Head of caudate nucleus (tissue), 42 donors: ENCODE measurements at regions not wholly inside any gene's neighbourhood (a gene's known extent, or its start where the extent isn't known, plus 50 kb on each side); places are given as distances from the start of the nearest gene placed in this dataset.
"Not testable (repeated sequence)": the region's sequence is repeated elsewhere in the genome, so short reads cannot be mapped to it uniquely, and the experiment has no call there.

Experiments
- DNase-seq, 42 donors: peaks; one replicate each; pipeline versions ENCODE4 v3.0.0 to v3.0.0-alpha.2; 2020 to 2021; ENCODE audit warnings: mixed read lengths in 7 of 42
- intact Hi-C: fragments of 100-400 bp; cut with DNase I; formaldehyde crosslinking; loops from one replicate; pipeline ENCODE4 v1.15.0; 2022

DNA sequence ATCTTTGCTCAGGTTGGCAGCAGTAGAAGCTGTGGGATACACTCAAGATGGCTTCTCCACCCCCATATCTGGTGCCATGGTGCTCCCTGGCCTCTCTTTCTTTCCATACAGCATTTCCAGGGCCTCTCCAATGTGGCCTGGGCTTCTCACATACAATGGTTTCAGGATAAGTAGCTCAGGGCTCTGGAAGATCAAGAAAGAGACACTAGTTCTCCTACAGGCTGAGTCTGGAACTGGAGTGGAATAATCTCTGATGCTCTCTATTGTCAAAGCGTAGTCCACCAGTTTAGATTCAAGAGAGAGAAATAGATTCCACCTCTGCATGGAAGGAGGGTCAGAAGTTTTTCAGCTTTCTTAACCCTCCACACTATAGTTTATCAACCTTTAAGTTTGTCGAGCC, 138.2 kb upstream of the AADAT start:
- no peak for DNase-seq
- intact Hi-C loops: no loop called here

DNA sequence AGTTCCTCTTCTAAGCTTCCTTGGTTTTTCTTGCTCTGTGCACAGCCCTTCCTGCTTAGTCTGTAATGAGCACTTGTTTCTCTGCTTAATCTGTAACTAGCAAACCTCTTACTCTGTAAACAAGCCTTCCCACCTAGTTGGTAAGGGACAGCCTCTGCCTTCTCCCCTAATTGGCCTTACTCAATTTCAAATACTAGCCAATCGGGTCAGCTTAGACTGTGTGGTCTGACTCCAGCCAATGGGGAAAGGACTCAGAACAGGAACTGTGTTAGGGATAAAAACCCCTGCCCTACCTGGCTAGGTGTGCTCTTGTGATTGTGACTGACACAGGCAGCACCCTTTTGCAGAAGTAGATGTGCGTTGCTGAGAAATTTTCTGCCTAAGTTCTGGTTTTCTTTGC, 136.5 kb upstream of the AADAT start:
- intact Hi-C loops: no loop called here
- DNase-seq: no peak

DNA sequence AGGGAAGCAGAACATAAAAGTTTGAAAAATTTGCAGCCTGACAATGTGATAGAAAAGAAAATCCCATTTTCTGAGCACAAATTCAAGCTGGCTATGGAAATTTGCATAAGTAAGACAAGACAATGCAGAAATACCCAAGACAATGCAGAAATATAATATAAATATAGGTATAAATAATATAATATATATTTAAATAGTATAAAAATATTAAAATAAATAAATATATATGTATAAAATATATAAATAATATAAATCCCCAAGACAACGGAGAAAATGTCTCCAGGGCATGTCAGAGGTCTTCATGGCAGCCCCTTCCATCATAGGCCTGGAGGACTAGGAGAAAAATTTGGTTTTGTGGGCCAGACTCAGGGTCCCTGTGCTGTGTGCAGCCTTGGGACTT, 125.0 kb upstream of the AADAT start:
- intact Hi-C loops: no loop called here

DNA sequence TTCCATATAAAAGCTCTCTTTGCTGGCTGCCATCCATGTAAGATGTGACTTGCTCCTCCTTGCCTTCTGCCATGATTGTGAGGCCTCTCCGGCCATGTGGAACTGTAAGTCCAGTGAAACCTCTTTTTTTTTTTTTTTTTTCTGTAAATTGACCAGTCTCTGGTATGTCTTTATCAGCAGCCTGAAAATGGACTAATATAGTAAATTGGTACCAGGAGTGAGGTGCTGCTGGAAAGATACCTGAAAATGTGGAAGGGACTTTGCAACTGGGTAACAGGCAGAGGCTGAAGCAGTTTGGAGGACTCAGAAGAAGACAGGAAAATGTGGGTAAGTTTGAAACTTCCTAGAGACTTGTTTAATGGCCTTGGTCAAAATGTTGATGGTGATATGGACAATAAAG, 124.3 kb upstream of the AADAT start:
- intact Hi-C loops: no loop called here
- no peak for DNase-seq

More for the DNA sequence above, 125.0 kb upstream of the AADAT start:
- DNase-seq: no peak

DNA sequence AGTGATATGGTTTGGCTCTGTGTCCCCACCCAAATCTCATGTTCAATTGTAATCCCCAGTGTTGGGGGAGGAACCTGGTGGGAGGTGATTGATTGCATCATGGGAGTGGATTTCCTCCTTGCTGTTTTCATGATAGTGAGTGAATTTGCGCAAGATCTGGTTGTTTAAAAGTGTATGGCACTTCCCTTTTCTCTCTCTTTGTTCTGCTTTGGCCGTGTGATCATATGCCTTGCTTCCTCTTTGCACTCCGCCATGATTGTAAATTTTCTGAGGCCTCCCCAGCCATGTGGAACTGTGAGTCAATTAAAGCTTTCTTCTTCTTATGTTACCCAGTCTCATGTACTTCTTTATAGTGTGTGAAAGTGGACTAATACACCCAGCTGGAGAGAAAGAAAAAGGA, 113.0 kb upstream of the AADAT start:
- DNase-seq: no peak
- intact Hi-C loops: no loop called here

DNA sequence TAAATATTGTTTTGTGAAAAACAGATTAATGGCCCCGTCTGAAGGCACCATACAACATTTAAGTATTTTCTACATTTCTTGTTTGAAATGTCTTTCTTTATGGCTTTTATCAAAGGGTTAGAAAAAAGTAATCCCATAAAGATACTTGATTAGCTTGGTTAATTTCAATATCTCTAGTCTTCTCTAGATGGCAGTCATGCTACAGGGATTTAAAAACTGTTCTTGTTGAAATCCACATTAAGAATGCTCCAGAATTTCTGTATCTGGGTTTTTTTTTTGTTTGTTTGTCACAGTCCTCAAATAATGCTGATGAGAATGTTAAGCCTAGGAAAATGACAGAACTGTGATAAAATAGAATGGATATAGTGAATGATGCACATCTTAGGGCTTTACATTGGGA, 109.0 kb upstream of the AADAT start:
- intact Hi-C loops: no loop called here
- no peak for DNase-seq

DNA sequence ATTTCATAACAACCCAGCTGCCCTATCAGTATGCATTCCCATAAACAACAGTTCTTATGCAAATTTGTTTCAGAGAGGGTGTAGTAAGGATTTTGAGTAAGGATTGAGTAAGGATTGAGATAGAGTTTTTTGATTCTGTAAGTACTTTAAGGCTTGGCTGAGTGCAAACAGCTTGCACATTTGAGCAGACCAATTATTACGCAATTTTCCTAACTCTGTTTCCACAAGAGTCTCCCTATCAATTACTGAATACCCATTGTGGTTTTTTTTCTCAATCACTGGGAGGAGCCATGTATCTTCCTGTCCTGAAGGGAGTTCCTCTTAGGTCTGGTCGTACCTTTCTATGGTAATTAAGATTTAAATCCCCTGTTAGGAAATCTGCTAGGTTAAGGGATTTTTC, 105.0 kb upstream of the AADAT start:
- intact Hi-C loops, DNase-seq: not testable (repeated sequence)

DNA sequence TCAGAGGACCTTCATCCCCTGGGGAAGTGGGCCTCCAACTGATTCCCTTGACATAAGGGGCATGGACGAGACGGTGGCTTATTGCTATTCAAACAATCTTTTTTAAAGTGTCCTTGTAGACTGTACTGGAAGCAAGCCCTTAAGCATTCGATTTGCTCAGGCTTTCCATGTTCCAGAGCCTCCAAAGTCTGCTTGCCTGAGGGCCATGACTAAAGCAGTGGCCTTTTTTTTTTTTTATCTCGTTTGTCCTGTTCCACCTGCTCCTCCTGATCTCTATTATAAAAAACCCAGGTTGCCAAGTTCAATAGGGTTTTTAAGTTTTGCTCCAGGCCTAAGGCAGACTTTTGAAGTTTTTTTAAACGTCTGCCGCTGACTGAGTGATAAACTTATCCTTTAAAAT, 103.7 kb upstream of the AADAT start:
- DNase-seq: no peak
- intact Hi-C loops: no loop called here

DNA sequence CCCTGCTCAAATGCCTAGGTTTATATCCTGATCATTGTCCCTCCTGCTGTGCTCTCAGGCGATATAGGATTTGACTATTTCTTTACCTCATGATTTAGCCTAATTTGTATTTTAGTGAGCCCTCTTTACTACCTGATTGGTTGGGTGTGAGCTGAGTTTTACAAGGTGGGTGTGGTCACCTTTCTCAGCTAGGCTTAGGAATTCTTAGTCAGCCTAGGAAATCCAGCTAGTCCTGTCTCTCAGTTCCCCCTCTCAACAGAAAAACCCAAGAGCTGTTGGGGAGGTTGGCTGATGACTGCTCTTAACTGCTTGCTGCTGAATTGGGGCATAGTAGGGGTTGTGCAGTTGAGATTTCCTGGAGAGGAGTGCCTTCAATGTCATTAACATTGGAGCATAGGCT, 100.5 kb upstream of the AADAT start:
- intact Hi-C loops: no loop called here
- no peak for DNase-seq

DNA sequence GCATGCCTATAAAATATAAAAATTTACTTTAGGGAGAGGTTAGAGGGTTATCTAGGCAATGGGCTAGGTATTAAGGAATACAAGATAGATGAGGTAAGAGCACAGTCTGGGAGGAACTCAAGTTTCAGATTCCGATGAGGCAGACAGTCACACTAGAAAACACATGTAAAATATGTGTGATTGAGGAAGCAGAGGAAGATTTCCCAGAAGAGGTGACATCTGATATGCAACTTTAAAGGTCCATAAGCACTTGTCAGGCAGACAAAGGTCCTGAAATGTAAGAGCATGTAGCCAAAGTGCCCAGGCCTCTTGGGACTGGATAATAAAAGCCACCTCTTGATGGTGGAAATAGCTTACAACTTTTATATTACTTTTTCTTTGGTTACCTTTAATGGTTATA, 81.1 kb upstream of the AADAT start:
- intact Hi-C loops: no loop called here
- DNase-seq: no peak

DNA sequence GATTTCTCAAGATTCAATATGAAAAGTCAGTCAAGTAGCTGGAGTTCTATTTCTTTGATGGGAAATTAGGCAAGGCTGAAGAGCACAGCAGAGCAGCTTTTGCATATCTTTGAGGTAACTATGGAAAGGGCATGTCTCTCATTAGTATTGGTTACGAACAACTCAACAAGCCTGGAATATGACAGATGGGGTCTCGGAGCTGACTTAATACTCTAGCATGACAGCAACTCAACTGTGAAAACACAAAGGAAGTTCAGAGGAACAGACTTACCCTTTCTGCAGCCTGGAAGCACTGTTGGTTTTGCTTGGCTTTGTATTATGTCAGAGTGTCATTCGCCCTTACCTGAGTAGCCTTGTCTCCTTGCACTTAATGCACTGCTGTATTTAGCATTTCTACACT, 79.9 kb upstream of the AADAT start:
- DNase-seq: no peak
- intact Hi-C loops: no loop called here

DNA sequence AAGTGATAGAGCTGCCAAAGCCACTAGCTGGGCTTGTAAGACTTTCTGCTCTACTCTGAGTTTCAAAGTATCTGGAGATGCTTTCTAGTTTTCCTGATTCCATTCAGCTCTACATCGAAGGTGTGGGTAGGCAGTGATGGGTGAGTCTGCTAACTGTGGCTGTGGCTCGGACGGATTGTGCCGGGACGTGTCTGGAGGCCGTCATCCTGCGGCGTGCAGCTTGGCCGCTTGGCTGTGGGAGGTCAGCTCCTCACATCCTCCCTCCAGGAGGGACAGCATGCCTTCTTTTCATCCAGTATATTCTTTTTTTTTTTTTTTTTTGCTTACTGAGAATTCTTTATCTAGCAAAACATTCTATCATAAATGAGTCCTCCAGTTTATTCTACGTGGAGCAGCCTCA, 77.9 kb upstream of the AADAT start:
- intact Hi-C loops: no loop called here
- no peak for DNase-seq

DNA sequence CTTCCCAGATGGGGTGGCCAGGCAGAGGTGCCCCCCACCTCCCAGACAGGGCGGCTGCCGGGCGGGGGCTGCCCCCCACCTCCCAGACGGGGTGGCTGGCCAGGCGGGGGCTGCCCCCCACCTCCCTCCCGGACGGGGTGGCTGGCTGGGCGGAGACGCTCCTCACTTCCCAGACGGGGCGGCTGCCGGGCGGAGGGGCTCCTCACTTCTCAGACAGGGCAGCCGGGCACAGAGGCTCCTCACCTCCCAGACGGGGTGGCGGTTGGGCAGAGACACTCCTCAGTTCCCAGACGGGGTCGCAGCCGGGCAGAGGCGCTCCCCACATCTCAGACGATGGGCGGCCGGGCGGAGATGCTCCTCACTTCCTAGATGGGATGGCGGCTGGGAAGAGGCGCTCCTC, 76.4 kb upstream of the AADAT start:
- DNase-seq, intact Hi-C loops: not testable (repeated sequence)

DNA sequence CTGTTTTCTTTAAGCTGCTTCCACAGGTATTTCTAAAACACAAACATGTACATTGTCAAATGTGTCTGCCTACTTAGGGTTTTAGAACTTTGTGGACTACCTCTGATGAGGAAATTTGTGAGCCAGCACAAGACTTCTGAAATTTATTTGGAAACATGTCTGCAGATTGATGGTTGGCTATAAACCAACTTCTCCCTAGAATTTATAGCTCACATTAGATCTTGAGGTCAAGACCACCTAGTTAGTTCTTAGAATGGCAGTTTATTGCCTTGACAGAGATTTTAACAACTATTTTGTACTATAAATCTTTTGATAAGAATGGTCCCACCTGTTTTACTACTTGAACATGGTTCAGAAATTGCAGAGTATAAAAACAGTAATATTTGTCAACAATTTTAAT, 72.7 kb upstream of the AADAT start:
- DNase-seq: no peak
- intact Hi-C loops: no loop called here

DNA sequence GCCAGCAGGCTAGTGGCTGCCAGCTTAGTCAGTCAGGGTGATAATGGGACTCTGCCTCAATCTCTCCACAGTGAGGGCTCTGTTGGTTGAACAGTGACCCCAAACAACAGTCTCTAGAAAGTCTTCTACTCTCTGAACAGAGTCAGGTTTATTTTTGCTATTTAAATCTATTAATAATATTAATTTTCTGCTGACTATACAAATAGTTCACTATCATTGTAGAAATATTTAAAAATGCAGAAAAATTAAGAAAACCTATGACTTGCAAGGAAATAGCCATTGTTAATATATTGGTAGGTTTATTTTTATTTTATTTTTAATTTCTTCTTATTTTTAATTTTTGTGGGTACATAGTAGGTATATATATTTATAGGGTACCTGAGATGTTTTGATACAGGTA, 67.9 kb upstream of the AADAT start:
- intact Hi-C loops: no loop called here

DNA sequence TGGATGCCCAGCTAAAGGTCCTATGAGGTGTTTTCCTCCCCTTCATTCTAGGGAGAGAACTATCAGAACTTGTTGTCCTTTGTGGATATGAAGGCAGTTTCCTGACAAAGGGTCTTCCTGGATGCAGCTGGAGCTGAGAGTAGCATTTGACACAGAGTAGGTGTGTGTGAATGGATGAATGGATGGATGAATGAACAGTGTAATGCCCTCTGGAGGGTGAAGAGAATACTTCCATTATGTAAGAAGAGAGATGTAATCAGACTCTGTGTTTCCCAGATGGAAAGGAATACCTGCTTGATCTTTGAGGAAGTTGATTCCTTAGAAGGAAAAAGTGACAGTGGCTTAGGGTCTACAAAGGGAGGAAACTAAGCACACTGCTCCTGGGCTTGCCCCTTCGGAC, 55.4 kb upstream of the AADAT start:
- intact Hi-C loops: no loop called here

More for the DNA sequence above, 67.9 kb upstream of the AADAT start:
- no peak for DNase-seq

DNA sequence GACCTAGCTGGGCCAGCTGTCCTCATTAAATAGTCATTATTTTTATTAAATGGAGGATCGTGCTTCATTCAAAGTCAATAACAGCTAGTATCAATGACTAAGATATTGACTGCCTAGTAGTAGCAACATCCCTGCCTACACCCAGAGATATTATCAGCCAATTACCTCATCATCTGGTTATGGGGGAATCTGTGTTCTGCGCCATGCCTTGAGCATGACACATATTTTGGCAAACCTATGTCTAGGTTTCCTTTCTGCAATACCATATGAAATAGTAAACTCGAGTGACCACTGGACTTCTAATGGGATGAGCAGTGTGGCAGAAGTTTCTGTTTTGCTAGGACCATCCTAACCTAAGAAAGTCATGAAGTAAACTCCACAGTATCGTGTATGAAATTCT, 50.0 kb upstream of the AADAT start:
- DNase-seq: no peak
- intact Hi-C loops: no loop called here

More for the DNA sequence above, 55.4 kb upstream of the AADAT start:
- DNase-seq: no peak
